ENCODE measurements at regions not wholly inside any gene's neighbourhood (a gene's known extent, or its start where the extent isn't known, plus 50 kb on each side); places are given as distances from the start of the nearest gene placed in this dataset.

GRCh38 chr4:24392613-24393012 is 191.7 kb downstream of the DHX15 start:
- no peak for ATAC-seq
- TF ChIP-seq ESRRG (CRISPR knock-in tag; IDR thresholded peaks at IDR 0.05) = no peak
- TF ChIP-seq, protein P1, sequence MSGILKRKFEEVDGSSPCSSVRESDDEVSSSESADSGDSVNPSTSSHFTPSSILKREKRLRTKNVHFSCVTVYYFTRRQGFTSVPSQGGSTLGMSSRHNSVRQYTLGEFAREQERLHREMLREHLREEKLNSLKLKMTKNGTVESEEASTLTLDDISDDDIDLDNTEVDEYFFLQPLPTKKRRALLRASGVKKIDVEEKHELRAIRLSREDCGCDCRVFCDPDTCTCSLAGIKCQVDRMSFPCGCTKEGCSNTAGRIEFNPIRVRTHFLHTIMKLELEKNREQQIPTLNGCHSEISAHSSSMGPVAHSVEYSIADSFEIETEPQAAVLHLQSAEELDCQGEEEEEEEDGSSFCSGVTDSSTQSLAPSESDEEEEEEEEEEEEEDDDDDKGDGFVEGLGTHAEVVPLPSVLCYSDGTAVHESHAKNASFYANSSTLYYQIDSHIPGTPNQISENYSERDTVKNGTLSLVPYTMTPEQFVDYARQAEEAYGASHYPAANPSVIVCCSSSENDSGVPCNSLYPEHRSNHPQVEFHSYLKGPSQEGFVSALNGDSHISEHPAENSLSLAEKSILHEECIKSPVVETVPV (CRISPR knock-in tag; IDR thresholded peaks at IDR 0.05) = no peak

DNA sequence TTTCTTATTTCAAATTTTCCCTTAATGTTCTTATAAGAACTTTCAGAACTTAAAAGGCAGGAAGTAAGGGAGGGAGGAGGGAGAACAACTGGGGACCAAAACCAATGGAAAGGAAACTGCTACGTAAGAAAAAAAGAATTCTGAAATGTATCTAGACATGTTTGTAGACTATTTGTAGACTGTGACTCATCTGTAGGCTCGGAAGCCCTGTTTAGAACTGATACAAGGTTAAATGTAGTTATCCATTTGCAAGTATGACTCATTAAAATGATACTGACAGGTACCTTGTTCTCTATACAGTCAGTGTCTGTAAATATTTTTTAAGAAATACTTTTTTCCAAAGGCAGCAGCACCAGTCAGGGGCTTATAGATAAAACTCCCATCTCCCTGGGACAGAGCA is 202.0 kb downstream of the DHX15 start:
- ATAC-seq = no peak
- TF ChIP-seq ZFP3 (CRISPR knock-in tag; IDR thresholded peaks at IDR 0.05) (no peak), ZFP30 (CRISPR knock-in tag; IDR thresholded peaks at IDR 0.05) (no peak), ISL1 (CRISPR knock-in tag; IDR thresholded peaks at IDR 0.05) (no peak), OSR1 (CRISPR knock-in tag; IDR thresholded peaks at IDR 0.05) (no peak), GLIS3 (CRISPR knock-in tag; IDR thresholded peaks at IDR 0.05) (no peak), SNAI2 (CRISPR knock-in tag; IDR thresholded peaks at IDR 0.05) (no peak), ARNTL (CRISPR knock-in tag; IDR thresholded peaks at IDR 0.05; ENCODE audit: borderline replicate concordance, low read depth) (no peak), ZC3H10 (CRISPR knock-in tag; IDR thresholded peaks at IDR 0.05) (no peak), PPARA (CRISPR knock-in tag; IDR thresholded peaks at IDR 0.05; ENCODE audit: borderline replicate concordance) (no peak), CSDC2 (CRISPR knock-in tag; IDR thresholded peaks at IDR 0.05) (no peak), CREB5 (CRISPR knock-in tag; IDR thresholded peaks at IDR 0.05; ENCODE audit: low read depth) (no peak)
- TF ChIP-seq, protein P1 (CRISPR knock-in tag; IDR thresholded peaks at IDR 0.05) = no peak
- TF ChIP-seq, protein P2, sequence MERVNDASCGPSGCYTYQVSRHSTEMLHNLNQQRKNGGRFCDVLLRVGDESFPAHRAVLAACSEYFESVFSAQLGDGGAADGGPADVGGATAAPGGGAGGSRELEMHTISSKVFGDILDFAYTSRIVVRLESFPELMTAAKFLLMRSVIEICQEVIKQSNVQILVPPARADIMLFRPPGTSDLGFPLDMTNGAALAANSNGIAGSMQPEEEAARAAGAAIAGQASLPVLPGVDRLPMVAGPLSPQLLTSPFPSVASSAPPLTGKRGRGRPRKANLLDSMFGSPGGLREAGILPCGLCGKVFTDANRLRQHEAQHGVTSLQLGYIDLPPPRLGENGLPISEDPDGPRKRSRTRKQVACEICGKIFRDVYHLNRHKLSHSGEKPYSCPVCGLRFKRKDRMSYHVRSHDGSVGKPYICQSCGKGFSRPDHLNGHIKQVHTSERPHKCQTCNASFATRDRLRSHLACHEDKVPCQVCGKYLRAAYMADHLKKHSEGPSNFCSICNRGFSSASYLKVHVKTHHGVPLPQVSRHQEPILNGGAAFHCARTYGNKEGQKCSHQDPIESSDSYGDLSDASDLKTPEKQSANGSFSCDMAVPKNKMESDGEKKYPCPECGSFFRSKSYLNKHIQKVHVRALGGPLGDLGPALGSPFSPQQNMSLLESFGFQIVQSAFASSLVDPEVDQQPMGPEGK (CRISPR knock-in tag; IDR thresholded peaks at IDR 0.05; ENCODE audit: borderline replicate concordance) = no peak
- TF ChIP-seq, protein P3, sequence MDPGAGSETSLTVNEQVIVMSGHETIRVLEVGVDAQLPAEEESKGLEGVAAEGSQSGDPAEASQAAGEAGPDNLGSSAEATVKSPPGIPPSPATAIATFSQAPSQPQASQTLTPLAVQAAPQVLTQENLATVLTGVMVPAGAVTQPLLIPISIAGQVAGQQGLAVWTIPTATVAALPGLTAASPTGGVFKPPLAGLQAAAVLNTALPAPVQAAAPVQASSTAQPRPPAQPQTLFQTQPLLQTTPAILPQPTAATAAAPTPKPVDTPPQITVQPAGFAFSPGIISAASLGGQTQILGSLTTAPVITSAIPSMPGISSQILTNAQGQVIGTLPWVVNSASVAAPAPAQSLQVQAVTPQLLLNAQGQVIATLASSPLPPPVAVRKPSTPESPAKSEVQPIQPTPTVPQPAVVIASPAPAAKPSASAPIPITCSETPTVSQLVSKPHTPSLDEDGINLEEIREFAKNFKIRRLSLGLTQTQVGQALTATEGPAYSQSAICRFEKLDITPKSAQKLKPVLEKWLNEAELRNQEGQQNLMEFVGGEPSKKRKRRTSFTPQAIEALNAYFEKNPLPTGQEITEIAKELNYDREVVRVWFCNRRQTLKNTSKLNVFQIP (CRISPR knock-in tag; IDR thresholded peaks at IDR 0.05; ENCODE audit: borderline replicate concordance, low read depth) = no peak

DNA sequence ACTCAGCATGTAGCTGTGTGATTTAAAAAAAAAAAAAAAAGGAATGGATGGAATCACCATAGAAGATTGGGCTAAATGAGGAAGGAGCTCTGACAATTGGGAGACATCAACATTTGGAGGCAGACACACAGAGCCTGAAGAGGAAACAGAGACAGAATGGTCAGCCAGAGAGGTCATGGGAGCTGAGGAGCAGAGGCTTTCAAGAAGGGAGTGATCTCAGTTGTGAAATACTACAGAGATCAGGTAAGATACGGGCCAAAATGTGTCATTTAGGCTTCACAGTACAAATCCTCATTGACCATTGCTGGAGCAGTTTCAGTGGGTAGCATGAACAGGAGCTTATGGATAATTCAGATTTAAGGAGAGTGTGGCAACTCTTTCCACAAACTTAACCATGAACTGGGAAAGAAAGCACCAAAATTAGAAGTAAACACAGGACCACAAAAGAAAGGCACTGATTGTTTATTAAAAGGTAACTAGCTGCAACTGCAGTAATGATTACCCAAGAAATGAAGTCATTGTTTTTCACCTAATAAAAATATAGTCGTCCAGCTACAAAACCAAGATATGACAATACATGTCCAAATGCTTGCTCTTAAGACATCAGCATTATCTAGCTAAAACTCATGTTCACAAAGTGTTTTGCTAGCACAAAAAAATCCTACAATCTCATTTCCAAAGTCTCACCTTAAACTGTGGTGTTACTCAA is 203.2 kb downstream of the DHX15 start:
- TF ChIP-seq TOX (CRISPR knock-in tag; IDR thresholded peaks at IDR 0.05; ENCODE audit: borderline replicate concordance) = no peak
- TF ChIP-seq, protein P1 (CRISPR knock-in tag; IDR thresholded peaks at IDR 0.05) = no peak
- TF ChIP-seq RARB (CRISPR knock-in tag; IDR thresholded peaks at IDR 0.05) = no peak
- TF ChIP-seq PPARA (CRISPR knock-in tag; IDR thresholded peaks at IDR 0.05; ENCODE audit: borderline replicate concordance) = no peak
- TF ChIP-seq, protein P2 (CRISPR knock-in tag; IDR thresholded peaks at IDR 0.05; ENCODE audit: borderline replicate concordance) = no peak
- no peak for TF ChIP-seq ESRRG (CRISPR knock-in tag; IDR thresholded peaks at IDR 0.05)
- no peak for TF ChIP-seq GLIS3 (CRISPR knock-in tag; IDR thresholded peaks at IDR 0.05)
- no peak for TF ChIP-seq ZFP30 (CRISPR knock-in tag; IDR thresholded peaks at IDR 0.05)
- no peak for TF ChIP-seq ZNF565 (CRISPR knock-in tag; conservative IDR thresholded peaks at IDR 0.05; ENCODE audit: low read depth)
- TF ChIP-seq ZFP3 (CRISPR knock-in tag; IDR thresholded peaks at IDR 0.05) = no peak
- no peak for TF ChIP-seq OSR1 (CRISPR knock-in tag; IDR thresholded peaks at IDR 0.05)
- no peak for TF ChIP-seq SNAI2 (CRISPR knock-in tag; IDR thresholded peaks at IDR 0.05)
- no peak for TF ChIP-seq ZNF70 (CRISPR knock-in tag; IDR thresholded peaks at IDR 0.05)
- TF ChIP-seq, protein P3 (CRISPR knock-in tag; IDR thresholded peaks at IDR 0.05; ENCODE audit: borderline replicate concordance, low read depth) = no peak
- TF ChIP-seq ARNTL (CRISPR knock-in tag; IDR thresholded peaks at IDR 0.05; ENCODE audit: borderline replicate concordance, low read depth) = no peak
- no peak for TF ChIP-seq CREB5 (CRISPR knock-in tag; IDR thresholded peaks at IDR 0.05; ENCODE audit: low read depth)
- no peak for TF ChIP-seq ZC3H10 (CRISPR knock-in tag; IDR thresholded peaks at IDR 0.05)
- TF ChIP-seq TCF4 (CRISPR knock-in tag; IDR thresholded peaks at IDR 0.05; ENCODE audit: borderline replicate concordance) = no peak
- TF ChIP-seq ZNF8 (CRISPR knock-in tag; IDR thresholded peaks at IDR 0.05) = no peak
- TF ChIP-seq CSDC2 (CRISPR knock-in tag; IDR thresholded peaks at IDR 0.05) = no peak

More for the DNA sequence above, 203.2 kb downstream of the DHX15 start:
- no peak for ATAC-seq
